BJ (cell line): ENCODE measurements at regions not wholly inside any gene's neighbourhood (a gene's known extent, or its start where the extent isn't known, plus 50 kb on each side); places are given as distances from the start of the nearest gene placed in this dataset.

Experiments used
- CTCF ChIA-PET: fragments of 350-600 bp; formaldehyde crosslinking; extraction: SDS; loops from one replicate; lab custom pipeline; 2021; ENCODE audit warnings: antibody characterized with exemption, inconsistent platforms; lab: Yijun Ruan, JAX
- POLR2A ChIA-PET: fragments of 300-600 bp; sonication (Branson Sonifier 250); formaldehyde crosslinking; extraction: SDS; loops from one replicate; lab custom pipeline; 2021; ENCODE audit warnings: antibody characterized with exemption; lab: Charles Lee
- DNase-seq: peaks from one replicate; pipeline ENCODE4 v3.0.0-alpha.2; 2011; ENCODE audit warnings: low read depth
- H3K27me3 ChIP-seq: 2 replicates; pipeline ENCODE4 v1.6.0; 2011; ENCODE audit warnings: low read length; ENCODE audit not compliant: control insufficient read depth, insufficient read depth
- H3K36me3 ChIP-seq: 2 replicates; pipeline ENCODE4 v1.5.1; 2011; ENCODE audit warnings: low read length; ENCODE audit not compliant: control insufficient read depth, insufficient read depth
- H3K4me3 ChIP-seq: 2 replicates; pipeline ENCODE4 v1.5.1; 2011; ENCODE audit warnings: low read depth, mild to moderate bottlenecking, control low read depth, low read length
- CTCF ChIP-seq: IDR thresholded peaks from 2 replicates; pipeline ENCODE4 v1.5.1; 2011; ENCODE audit warnings: low read depth, mild to moderate bottlenecking, control low read depth, inconsistent platforms, low read length, moderate library complexity; ENCODE audit not compliant: insufficient read depth

GRCh38 chr12:108037960-108038359, 91.1 kb upstream of the WSCD2 start:
- Histone ChIP-seq H3K27me3 (no peaks in the 10 kb centered on the region), H3K4me3 (no peak overlapping the region), H3K36me3 (no peaks in the 10 kb centered on the region)
- DNase-seq: no peak
- POLR2A ChIA-PET: no interaction called here
- TF ChIP-seq CTCF: no peak
- CTCF ChIA-PET: no interaction called here

- ChIA-PET CTCF (interaction anchor here (0.8 kb wide), 1 partner anchor 8 kb away, joined by 5 read pairs; no protein-coding TSS in a partner anchor), POLR2A (no interaction called here)
- H3K36me3 ChIP-seq: no peaks in the 10 kb centered on the region
- TF ChIP-seq CTCF: no peak
- H3K27me3 ChIP-seq: no peaks in the 10 kb centered on the region
- no peak overlapping the region for H3K4me3 ChIP-seq
- no peak for DNase-seq
Measured at GRCh38 chr12:108039794-108040193, 89.3 kb upstream of the WSCD2 start.

GRCh38 chr12:108040947-108041346, 88.1 kb upstream of the WSCD2 start:
- no peak for DNase-seq
- Histone ChIP-seq H3K36me3 (no peaks in the 10 kb centered on the region), H3K4me3 (no peak overlapping the region), H3K27me3 (no peaks in the 10 kb centered on the region)
- TF ChIP-seq CTCF: no peak
- ChIA-PET CTCF (no interaction called here), POLR2A (no interaction called here)

GRCh38 chr12:108043286-108043685, 85.8 kb upstream of the WSCD2 start:
- TF ChIP-seq CTCF: no peak
- no peak overlapping the region for H3K4me3 ChIP-seq
- DNase-seq: no peak
- ChIA-PET CTCF (no interaction called here), POLR2A (no interaction called here)
- no peaks in the 10 kb centered on the region for H3K27me3 ChIP-seq
- H3K36me3 ChIP-seq: no peaks in the 10 kb centered on the region

- CTCF ChIA-PET: no interaction called here
- TF ChIP-seq CTCF: no peak
- POLR2A ChIA-PET: no interaction called here
- Histone ChIP-seq H3K4me3 (no peak overlapping the region), H3K36me3 (no peaks in the 10 kb centered on the region), H3K27me3 (no peaks in the 10 kb centered on the region)
- DNase-seq: no peak
Measured at GRCh38 chr12:108043750-108044533, 85.1 kb upstream of the WSCD2 start.
